ENCODE measurements at regions not wholly inside any gene's neighbourhood (a gene's known extent, or its start where the extent isn't known, plus 50 kb on each side); places are given as distances from the start of the nearest gene placed in this dataset.

DNA sequence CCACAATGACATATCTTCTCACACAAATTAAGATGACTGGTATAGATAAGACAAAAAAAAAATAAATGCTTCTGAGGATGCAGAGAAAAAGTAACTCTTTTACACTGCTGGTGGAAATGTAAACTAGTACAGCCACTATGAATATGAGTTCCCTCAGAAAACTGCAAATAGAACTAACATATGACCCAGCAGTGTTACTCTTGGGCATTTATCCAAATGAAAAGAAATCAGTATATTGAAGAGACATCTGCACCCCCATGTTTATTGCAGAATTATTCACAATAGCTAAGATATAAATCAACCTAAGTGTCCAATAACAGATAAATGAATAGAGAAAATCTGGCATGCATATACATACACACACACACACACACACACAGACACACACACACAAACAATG, 83.0 kb upstream of the FAM174A start:
- intact Hi-C loops (cut with DNase I) = loop anchor here in 1 of 2 donors (5.0 kb wide), 1 partner anchor 1645 kb away; no protein-coding TSS in a partner anchor
- Histone ChIP-seq H3K27ac (no peak overlapping the region), H3K4me3 (no peak overlapping the region), H3K4me1 (no peaks in the 10 kb centered on the region), H3K36me3 (ENCODE audit: insufficient read depth in 1 of 2, low read depth in 1 of 2) (no peaks in the 10 kb centered on the region), H3K27me3 (ENCODE audit: insufficient read depth in 3 of 3, low read length in 2 of 3) (no peaks in the 10 kb centered on the region), H3K9me3 (no peaks in the 10 kb centered on the region)
- no peak for ATAC-seq
- DNase-seq = no peak
- TF ChIP-seq, protein P1, sequence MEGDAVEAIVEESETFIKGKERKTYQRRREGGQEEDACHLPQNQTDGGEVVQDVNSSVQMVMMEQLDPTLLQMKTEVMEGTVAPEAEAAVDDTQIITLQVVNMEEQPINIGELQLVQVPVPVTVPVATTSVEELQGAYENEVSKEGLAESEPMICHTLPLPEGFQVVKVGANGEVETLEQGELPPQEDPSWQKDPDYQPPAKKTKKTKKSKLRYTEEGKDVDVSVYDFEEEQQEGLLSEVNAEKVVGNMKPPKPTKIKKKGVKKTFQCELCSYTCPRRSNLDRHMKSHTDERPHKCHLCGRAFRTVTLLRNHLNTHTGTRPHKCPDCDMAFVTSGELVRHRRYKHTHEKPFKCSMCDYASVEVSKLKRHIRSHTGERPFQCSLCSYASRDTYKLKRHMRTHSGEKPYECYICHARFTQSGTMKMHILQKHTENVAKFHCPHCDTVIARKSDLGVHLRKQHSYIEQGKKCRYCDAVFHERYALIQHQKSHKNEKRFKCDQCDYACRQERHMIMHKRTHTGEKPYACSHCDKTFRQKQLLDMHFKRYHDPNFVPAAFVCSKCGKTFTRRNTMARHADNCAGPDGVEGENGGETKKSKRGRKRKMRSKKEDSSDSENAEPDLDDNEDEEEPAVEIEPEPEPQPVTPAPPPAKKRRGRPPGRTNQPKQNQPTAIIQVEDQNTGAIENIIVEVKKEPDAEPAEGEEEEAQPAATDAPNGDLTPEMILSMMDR (IDR thresholded peaks at IDR 0.05) = no peak

DNA sequence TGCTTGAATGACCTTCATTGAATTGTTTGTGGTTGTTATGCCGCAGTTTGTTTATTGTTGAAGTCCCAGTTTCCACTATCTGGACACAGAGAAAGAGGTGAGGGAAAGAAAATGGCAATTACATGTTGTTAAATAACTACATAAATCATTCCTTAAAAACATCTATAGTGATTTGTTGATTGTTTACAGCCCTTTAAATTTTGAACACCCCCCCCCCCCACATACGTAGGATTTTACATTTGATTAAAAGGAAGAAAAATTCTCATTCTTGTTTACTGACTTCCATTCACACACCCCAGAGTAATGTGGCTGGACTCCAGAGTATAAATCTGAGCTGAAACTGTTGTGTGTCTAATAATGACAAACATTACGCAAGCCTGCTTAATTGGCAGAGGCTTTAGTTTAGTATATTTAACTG, 87.1 kb upstream of the FAM174A start:
- Histone ChIP-seq H3K9me3 (no peaks in the 10 kb centered on the region), H3K27ac (no peak overlapping the region), H3K36me3 (ENCODE audit: insufficient read depth in 1 of 2, low read depth in 1 of 2) (no peaks in the 10 kb centered on the region), H3K27me3 (ENCODE audit: insufficient read depth in 3 of 3, low read length in 2 of 3) (no peaks in the 10 kb centered on the region), H3K4me3 (no peak overlapping the region), H3K4me1 (no peaks in the 10 kb centered on the region)
- TF ChIP-seq, protein P1 (IDR thresholded peaks at IDR 0.05) = no peak
- 58 to 86% (median 78%) methylated on average over 3 of the region's 3 CpGs for WGBS, 3 donors
- intact Hi-C loops (cut with DNase I) = no loop called here
- DNase-seq = no peak
- no peak for ATAC-seq

DNA sequence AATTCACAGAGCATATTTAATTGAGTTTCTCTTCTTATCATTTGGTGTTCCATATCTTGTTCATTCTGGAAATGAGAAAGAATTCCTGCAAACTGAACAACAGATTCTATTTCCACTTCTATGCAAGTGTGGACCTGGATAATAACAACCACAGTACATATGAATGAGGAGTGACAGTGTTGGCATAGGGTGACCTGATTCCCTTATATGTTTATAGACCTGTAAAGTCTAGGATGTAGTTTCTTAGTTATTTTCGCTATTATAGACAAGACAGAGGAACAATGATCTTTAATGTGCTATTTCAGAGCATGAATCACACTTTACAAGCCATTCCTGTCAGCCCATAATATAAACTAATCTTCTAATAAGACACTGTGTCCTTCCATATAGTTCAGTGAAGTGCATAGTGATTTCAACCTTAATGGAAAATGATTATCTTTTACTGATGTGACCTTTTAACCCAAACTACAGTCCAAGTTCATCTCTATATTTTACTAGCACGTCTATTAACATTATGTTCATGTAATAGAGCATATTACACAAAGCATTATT, 88.2 kb upstream of the FAM174A start:
- 76 to 84% (median 76%) methylated on average over 2 of the region's 2 CpGs for WGBS, 3 donors
- ATAC-seq = no peak
- intact Hi-C loops (cut with DNase I) = no loop called here
- no peaks in the 10 kb centered on the region for H3K36me3 ChIP-seq (ENCODE audit: insufficient read depth in 1 of 2, low read depth in 1 of 2)
- no peaks in the 10 kb centered on the region for H3K9me3 ChIP-seq
- H3K27ac ChIP-seq = no peak overlapping the region
- H3K4me1 ChIP-seq = no peaks in the 10 kb centered on the region
- no peak for DNase-seq
- H3K27me3 ChIP-seq (ENCODE audit: insufficient read depth in 3 of 3, low read length in 2 of 3) = no peaks in the 10 kb centered on the region
- H3K4me3 ChIP-seq = no peak overlapping the region
- TF ChIP-seq, protein P1 (IDR thresholded peaks at IDR 0.05) = no peak

DNA sequence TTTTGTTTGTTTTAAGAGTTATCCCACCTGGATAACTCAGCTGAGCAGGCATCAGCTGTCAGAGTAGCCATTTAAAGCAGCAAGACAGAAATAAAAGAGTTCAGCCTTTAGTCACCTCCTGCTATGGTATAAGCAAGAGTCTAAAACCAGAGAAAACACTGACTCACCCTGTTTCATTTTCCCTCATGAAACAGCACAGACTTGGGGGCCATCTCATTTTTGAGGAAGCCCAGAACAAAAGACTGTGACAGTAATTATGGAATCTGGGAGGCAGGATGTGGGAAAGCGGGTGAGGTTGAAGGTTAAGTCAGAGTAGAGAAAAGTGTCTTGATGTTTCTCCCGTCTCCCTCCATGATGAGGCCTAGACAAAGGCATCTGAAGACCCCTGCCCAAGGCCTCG, 90.2 kb upstream of the FAM174A start:
- no peaks in the 10 kb centered on the region for H3K36me3 ChIP-seq (ENCODE audit: insufficient read depth in 1 of 2, low read depth in 1 of 2)
- DNase-seq = no peak
- no peak overlapping the region for H3K27ac ChIP-seq
- TF ChIP-seq, protein P1 (IDR thresholded peaks at IDR 0.05) = no peak
- ATAC-seq = no peak
- H3K27me3 ChIP-seq (ENCODE audit: insufficient read depth in 3 of 3, low read length in 2 of 3) = no peaks in the 10 kb centered on the region
- no peaks in the 10 kb centered on the region for H3K4me1 ChIP-seq
- WGBS, 3 donors = 92 to 94% (median 93%) methylated on average over 3 of the region's 3 CpGs
- no peaks in the 10 kb centered on the region for H3K9me3 ChIP-seq
- H3K4me3 ChIP-seq = no peak overlapping the region
- intact Hi-C loops (cut with DNase I) = no loop called here

DNA sequence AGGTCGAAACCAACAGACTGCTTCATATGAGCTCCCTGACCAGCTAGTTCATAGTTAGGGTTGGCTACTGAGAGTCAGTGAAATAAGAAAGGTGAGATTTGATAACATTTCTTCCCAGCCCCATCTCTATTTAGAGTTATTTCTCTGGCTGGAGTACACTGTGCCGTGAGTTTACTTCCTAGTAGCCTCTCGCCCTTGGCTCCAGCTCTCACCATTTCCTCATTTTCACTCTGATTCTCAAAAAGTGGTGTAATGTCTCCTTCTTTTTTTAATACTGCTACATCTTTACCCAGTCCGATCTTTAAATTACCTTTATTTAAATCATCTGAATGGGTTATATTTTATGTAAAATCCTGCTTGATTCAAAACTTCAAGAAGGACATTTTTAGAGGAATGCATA, 100.4 kb upstream of the FAM174A start:
- Histone ChIP-seq H3K27ac (no peak overlapping the region), H3K4me3 (no peak overlapping the region), H3K4me1 (no peaks in the 10 kb centered on the region), H3K36me3 (ENCODE audit: insufficient read depth in 1 of 2, low read depth in 1 of 2) (no peaks in the 10 kb centered on the region), H3K27me3 (ENCODE audit: insufficient read depth in 3 of 3, low read length in 2 of 3) (no peaks in the 10 kb centered on the region), H3K9me3 (no peaks in the 10 kb centered on the region)
- DNase-seq (no peak), ATAC-seq (no peak)
- intact Hi-C loops (cut with DNase I) = no loop called here
- 87 to 90% (median 89%) methylated on average over 4 of the region's 4 CpGs for WGBS, 3 donors
- TF ChIP-seq, protein P1 (IDR thresholded peaks at IDR 0.05) = no peak
